ENCODE measurements at regions not wholly inside any gene's neighbourhood (a gene's known extent, or its start where the extent isn't known, plus 50 kb on each side); places are given as distances from the start of the nearest gene placed in this dataset.

GRCh38 chr20:40319741-40320516, 369.1 kb downstream of the MAFB start:
- DNase-seq (ENCODE audit: low read depth), result no peak

GRCh38 chr20:40319056-40319455, 370.0 kb downstream of the MAFB start:
- DNase-seq (ENCODE audit: low read depth), result no peak

- no peak for DNase-seq (ENCODE audit: low read depth)
Observed at GRCh38 chr20:40317156-40317790, 371.8 kb downstream of the MAFB start.

- no peak for DNase-seq (ENCODE audit: low read depth)
Observed at GRCh38 chr20:40314278-40314677, 374.8 kb downstream of the MAFB start.

- DNase-seq (ENCODE audit: low read depth), result no peak
Observed at GRCh38 chr20:40313730-40314129, 375.3 kb downstream of the MAFB start.

GRCh38 chr20:40309731-40310130, 379.3 kb downstream of the MAFB start:
- DNase-seq (ENCODE audit: low read depth), result no peak

GRCh38 chr20:40307997-40308396, 381.0 kb downstream of the MAFB start:
- DNase-seq (ENCODE audit: low read depth), result no peak

- DNase-seq (ENCODE audit: low read depth), result no peak
Observed at GRCh38 chr20:40307268-40307667, 381.8 kb downstream of the MAFB start.

GRCh38 chr20:40305303-40305702, 383.7 kb downstream of the MAFB start:
- DNase-seq (ENCODE audit: low read depth), result no peak

- DNase-seq (ENCODE audit: low read depth), result no peak
Observed at GRCh38 chr20:40304119-40304613, 384.9 kb downstream of the MAFB start.

- no peak for DNase-seq (ENCODE audit: low read depth)
Observed at GRCh38 chr20:40294747-40295146, 394.3 kb downstream of the MAFB start.

GRCh38 chr20:40294175-40294574, 394.9 kb downstream of the MAFB start:
- no peak for DNase-seq (ENCODE audit: low read depth)

GRCh38 chr20:40293740-40294139, 395.3 kb downstream of the MAFB start:
- no peak for DNase-seq (ENCODE audit: low read depth)

- DNase-seq (ENCODE audit: low read depth), result no peak
Observed at GRCh38 chr20:40291493-40292135, 397.4 kb downstream of the MAFB start.

- no peak for DNase-seq (ENCODE audit: low read depth)
Observed at GRCh38 chr20:40287683-40288082, 401.4 kb downstream of the MAFB start.

GRCh38 chr20:40286975-40287531, 402.0 kb downstream of the MAFB start:
- DNase-seq (ENCODE audit: low read depth), result no peak

GRCh38 chr20:40284611-40285010, 404.4 kb downstream of the MAFB start:
- DNase-seq (ENCODE audit: low read depth), result no peak

- DNase-seq (ENCODE audit: low read depth), result no peak
Observed at GRCh38 chr20:40283689-40284088, 405.3 kb downstream of the MAFB start.

GRCh38 chr20:40282941-40283340, 406.1 kb downstream of the MAFB start:
- no peak for DNase-seq (ENCODE audit: low read depth)

GRCh38 chr20:40282541-40282940, 406.5 kb downstream of the MAFB start:
- DNase-seq (ENCODE audit: low read depth), result no peak

- DNase-seq (ENCODE audit: low read depth), result no peak
Observed at GRCh38 chr20:40280616-40281015, 408.4 kb downstream of the MAFB start.

GRCh38 chr20:40279390-40279789, 409.6 kb downstream of the MAFB start:
- DNase-seq (ENCODE audit: low read depth), result no peak

GRCh38 chr20:40278673-40279072, 410.4 kb downstream of the MAFB start:
- DNase-seq (ENCODE audit: low read depth), result no peak
